GM12892 (cell line): ENCODE measurements at regions not wholly inside any gene's neighbourhood (a gene's known extent, or its start where the extent isn't known, plus 50 kb on each side); places are given as distances from the start of the nearest gene placed in this dataset.

Source experiments
- POLR2A ChIP-seq: IDR thresholded peaks from 2 replicates; pipeline ENCODE4 v1.6.1; 2011; ENCODE audit warnings: low read depth, low read length, control low read depth
- POLR2AphosphoS5 ChIP-seq: IDR thresholded peaks from 2 replicates; pipeline ENCODE4 v1.6.1; 2011; ENCODE audit warnings: low read depth, low read length, control low read depth

- no peak for TF ChIP-seq POLR2A
- TF ChIP-seq POLR2AphosphoS5: no peak
These were observed 203.7 kb upstream of the SDK2 start for GRCh38 chr17:73847952-73848351.
